HuH-7.5 (cell line): ENCODE measurements at regions not wholly inside any gene's neighbourhood (a gene's known extent, or its start where the extent isn't known, plus 50 kb on each side); places are given as distances from the start of the nearest gene placed in this dataset.
"Not testable (repeated sequence)": the region's sequence is repeated elsewhere in the genome, so short reads cannot be mapped to it uniquely, and the experiment has no call there.

ENCODE experiments used
- DNase-seq: peaks from one replicate; pipeline ENCODE4 v3.0.0; 2011; ENCODE audit warnings: low spot score

DNA sequence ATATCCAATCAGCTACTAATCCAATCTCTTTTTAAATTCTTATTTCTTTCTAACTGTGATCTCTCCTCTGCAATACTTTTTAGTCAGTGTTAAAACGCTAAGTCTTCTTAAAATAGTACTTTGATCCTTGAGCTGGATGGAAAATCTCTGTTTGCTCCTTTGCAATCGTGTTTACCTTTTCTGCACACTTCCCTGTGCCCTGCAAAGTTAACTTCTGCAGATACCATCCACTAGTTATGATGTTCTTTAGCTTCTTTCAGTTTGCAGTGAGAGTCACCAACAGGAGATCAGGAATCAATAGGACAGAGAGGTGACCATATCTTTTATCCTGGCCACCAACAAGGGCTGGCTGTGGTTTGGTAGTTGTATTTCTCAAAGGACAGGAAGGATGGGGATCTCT lies 391.5 kb downstream of the GASK1B start:
- DNase-seq = no peak

DNA sequence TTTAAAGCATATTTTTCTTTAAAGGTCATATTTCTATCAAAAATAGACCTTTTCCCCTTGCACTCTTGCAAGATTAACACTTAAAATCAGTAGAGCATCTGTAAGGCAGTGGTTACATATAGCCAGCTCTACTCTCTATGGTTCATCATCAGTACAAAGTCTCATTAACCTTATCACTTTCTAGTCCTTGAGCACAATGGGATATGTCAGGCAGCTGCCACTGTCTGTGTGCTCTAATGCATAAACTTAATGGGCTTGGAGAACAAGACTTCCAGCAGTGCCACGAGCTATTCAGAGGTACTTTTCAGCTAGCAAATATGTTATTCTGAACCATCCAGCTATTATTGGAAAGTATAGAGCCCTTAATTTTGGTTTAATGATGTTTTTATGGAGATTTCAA lies 393.7 kb downstream of the GASK1B start:
- DNase-seq = no peak

DNA sequence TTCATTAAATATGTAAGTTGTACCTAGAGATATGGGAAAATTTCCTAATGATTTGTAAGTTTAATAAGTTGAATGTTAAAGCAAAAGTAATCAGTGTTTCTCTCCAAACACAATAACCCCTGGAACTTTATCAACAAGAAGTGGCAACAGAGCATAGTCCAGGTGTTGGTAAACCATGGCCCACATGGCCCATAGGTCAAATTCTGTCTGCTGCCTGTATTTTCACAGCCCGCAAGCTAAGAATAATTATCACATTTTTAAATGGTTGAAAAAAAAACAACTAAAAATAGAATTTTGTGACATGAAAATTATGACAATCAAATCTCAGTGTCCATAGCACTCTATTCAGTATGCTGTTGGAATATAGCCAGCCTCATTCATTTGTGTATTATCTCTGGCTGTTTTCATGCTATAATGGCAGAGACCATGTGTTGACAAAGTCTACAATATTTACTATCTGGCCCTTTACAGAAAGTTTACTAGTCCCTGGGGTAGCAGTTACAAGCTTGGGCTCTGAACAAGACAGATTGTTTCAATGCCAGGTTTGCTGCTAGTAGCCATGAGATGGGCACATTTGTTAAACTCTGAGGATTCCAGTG lies 395.8 kb downstream of the GASK1B start:
- DNase-seq = no peak

DNA sequence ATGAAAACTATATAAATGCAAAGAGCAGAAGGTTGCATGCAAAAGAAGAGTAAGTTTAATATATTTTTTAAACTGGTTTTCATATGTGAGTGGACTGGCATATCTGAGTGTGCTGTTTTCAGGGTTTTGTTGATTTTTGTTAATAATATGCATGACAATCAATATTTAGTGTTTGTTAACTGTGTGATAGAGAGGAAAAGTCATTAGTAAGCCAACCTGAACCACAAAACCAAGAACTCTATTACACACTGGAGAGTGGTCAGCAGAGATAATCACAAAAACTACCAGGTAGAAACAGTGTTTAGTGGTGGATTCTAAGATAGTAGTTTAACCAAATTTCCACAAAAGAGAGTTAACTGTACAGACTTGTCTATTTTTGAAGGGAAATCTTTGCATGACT lies 396.9 kb downstream of the GASK1B start:
- no peak for DNase-seq

DNA sequence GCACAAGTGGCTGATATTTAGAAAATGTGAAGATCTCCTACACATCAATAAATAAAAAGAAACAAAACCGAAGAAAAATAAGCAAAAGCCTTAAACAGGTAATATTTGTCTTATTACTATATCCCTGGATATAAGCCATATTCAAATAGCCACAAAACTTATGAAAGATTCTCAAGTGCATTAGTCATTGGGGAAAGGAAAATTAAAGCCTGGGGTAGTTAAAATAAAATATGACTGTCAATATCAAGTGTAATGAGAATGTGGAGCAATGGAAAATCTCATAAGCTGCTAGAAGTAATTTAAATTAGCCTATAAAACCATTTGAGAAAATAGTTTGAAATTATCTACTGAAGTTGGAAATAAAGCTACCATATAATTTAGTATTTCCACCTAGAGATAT lies 399.9 kb downstream of the GASK1B start:
- no peak for DNase-seq

DNA sequence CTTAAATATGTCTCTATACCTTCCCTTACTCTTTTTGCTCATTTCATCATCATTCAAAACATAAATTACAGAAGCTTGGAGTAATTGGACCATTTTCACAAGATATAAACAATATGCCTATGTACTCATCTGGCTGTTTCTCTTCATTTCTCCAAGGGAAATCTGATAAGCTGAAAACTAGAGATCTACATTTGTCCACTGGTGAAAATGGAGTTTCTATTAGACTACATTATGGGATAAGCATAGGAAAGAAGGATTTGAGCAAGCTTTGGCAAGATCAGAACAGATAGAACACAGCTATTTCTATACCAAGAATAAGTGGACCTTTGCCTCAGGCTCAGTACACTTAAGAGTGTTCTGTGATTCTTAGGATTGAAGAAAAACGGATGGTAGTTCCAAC lies 404.4 kb downstream of the GASK1B start:
- DNase-seq = no peak

DNA sequence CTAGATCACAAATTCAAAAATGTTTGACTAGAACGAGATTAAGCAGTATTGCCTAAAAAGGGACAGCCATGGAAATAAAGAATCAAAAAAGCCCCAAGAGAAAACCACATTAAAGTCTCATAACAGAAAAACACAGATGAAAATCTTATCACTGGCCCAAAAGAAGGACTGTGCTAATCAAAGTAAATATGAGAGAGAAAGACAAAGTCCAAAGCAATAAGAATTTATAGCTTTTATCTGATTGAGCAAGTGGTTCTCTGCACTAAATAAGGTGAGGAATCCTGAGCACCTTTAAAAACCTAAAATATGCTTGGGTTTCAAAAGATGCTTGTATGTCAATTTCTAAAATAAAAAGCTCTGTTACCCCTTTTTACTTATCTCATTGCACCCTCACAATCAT lies 409.3 kb downstream of the GASK1B start:
- DNase-seq = no peak

DNA sequence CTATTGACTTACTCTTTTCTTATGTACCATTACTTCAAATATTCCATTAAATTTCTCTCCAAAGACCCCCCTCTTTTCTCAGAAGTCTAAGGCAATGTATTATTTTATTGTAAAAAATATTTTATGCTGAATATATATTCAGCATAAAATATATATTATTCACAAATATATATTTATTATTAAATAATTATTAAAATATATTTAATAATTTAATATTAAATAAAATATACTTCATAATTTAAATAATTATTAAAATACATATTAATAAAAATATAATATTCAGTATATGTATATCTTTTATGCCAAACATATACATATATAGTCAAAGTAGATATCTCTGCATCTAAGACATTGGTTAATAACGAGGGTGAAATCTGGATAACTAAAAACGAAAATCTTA lies 418.4 kb downstream of the GASK1B start:
- no peak for DNase-seq

DNA sequence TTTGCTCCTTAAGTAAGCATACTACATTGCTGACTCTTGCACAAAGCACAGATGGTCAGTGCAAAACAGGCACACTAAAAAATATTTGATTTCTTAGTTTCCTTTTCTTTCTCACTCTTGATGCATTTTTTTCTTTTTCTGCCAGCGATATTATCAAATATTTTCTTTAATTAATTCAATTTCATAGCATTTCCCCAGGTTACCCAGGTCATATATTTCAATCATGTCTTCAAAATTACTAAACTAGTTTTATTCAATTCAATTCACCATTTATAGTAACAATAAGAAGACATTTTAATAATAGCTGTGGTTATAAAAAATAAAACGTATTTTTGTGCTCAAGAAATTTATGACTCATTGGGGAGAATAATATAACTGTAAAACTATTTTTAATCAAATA lies 421.2 kb downstream of the GASK1B start:
- no peak for DNase-seq

DNA sequence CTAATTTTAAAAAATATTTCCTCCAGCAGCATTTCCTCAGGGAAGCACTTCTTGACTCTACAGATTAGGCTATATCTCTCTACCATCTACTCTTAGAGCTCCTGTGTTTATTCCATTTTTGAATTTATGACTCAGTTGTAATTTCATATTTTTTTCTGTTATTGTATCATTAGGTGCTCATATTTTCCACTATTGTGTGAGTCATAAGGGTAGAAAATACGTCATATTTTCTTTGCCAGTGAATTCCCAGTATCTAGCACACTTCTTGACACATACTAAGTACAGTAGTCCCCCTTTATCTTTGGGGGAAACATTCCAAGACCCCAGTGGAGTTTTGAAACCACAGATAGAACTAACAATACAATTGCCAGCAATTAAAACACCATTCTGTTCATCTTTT lies 431.2 kb downstream of the GASK1B start:
- no peak for DNase-seq

DNA sequence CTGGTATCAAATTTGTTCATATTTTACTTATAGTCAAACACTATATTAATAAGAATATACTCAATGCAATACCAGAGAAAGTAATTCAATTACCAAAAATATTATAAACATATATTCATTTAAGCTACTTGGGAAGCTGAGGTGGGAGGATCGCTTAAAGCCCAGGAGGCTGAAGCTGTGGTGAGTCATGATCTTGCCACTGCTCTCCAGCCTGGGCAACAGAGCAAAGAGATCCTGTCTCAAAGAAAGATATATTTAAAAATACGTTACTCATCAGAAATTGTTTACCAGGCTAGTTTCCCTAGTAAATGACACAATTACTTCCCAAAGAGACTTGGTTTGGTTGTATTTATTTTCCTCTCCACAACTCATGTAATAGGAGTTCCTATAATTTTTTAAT lies 433.6 kb downstream of the GASK1B start:
- DNase-seq = no peak

DNA sequence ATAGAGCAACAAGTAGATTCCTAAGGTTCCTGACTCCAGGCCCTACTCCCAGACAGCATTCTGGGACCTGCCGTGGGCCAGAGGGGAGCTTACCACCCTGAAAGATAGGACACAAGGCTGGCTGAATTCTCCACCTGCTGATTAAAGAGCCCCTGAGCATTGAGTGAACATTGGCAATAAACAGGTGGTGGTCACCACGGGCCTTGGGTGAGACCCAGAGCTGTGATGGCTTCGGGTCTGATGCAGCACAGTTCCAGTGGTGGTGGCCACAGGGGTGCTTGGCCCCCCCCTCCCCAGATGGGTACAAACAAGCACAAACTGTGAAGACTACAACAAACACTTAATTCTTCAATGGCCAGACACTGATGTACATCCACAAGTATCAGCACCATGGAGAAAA lies 444.6 kb downstream of the GASK1B start:
- DNase-seq = no peak

DNA sequence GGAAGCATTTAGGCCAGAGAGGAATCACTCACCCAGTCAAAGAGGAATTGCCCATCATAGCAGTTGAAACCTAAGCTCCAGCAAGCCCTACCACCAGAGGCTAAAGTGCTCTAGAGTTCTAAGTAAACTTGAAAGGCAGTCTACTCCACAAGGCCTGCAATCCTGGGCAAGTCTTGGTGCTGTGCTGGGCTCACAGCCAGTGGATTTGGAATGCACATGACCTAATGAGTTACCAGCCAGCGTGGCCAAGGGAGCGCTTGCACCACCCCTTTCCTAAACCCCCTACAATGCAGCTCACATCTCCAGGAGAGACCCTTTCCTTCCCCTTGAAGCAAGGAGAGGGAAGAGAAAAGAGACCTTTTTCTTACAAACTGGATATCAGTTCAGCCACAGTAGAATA lies 445.7 kb downstream of the GASK1B start:
- no peak for DNase-seq

DNA sequence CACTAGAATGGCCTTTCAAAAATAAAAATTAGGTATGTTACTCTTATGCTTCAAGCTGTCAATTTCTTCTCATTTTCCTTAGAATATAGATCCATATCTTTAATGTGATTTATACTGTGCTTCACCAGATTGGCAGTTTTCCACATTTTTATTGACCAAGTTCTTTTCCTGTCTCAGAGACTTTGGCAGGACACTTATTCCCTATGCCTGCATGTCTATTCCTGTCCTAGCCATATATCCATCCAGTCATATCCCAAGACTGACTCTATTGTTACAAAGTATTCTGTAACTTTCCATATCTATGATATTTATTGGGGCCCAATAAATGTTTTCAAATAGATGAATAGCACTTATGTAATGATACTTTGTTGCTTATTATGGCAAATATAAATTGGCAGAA lies 450.7 kb downstream of the GASK1B start:
- DNase-seq = no peak

DNA sequence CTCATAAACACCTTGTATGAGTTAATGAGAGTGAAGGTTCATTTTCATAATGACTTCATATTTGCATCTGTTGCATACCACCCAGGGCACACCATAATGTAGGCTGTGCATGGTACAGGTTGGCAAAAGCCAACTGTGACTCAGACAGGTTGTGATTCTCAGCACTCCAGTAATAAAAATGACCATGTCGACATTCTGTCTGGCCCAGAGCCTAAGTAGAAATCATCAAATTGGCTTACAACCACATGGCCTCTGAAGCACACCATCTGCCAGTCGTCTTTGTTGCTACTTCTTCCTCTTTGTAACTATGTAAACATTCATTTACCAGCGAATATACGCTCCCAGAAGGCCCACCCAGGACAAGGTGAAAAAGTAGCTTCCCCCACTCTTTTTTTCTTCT lies 459.5 kb downstream of the GASK1B start:
- no peak for DNase-seq

DNA sequence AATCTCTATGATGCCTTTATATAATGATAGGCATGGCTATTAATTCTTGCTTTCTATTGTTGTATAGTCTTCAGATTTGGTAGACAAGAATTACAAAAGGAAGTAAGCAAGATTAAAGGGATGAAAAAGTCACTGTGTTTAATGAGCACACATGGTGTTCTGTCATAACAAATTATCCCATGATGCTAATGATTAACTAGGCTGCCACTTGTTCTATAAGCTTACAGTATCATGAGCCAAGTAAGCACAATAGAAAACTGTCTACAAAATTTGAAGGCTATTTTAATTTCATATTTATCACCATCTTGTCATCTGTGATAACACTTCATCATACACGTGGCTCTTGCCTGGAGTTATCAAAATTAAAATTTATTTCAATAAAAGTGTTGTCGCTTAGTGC lies 466.7 kb downstream of the GASK1B start:
- DNase-seq = no peak

DNA sequence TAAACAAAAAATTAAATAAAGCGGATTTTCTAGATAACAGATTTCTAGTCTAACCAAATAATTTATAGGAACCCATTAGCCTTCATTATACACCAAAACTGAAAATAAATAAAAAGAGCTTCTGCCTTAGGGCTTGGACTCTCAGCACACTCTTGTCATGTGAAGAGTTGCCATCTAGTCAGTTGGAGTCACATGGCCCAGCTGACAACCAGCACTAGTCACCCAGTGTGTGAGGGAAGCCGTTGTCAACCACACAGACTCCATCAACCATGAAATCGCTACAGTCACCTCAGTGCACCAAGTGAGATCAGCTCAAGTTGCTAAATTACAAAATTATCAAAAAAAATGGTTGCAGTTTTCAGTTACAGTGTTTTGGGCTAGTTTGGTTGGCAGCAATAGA lies 470.0 kb downstream of the GASK1B start:
- DNase-seq = no peak

DNA sequence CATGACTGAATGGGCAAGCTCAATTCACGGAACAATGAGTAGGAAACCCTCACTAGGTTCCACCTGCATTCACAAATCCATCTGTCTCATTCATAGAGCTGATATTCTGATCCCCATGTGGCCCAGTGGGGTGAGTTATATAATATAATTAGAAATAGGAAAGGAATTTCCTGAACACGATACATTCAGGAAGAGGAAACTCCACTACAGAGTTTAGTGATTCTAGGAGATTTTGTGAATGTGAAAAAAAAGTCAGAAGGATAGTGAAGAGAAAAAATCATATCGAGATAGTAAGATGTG lies 471.2 kb downstream of the GASK1B start:
- DNase-seq = no peak

DNA sequence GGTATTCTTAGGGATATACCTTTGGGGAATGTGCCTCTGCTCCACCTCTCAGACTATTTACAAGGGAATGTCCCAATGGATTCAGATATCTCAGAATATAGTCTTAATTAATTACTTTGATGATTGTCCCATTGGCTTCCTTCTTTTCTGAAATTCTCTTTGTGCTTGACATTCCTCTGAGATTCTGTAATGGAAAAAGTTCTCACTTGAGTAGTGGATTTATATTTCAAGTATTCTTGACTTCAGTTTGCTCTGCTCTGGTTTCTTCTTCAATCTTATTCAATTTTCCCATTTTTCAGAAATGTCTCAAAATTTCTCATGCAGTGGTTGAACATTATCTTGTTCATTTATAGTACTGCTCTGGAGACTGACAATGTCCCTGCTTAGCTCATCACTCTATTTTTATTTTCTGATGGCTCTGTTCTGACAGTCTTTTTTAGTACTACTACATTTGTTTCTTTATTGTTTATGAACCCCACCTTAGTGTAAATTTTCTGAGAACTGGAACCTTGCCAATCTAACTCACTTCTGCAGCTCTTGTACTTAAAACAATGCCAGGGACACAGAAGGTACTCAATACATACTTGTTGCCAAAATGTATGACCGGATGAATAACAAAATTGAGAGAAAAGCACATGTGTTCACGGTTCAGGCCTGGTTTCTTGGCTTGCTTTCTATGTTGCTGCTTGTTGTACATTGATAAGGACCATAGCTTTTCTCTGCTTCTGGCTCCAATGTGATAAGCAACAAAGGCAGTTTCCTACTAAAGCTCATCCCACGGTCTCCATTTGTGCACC lies 471.7 kb downstream of the GASK1B start:
- DNase-seq = no peak

DNA sequence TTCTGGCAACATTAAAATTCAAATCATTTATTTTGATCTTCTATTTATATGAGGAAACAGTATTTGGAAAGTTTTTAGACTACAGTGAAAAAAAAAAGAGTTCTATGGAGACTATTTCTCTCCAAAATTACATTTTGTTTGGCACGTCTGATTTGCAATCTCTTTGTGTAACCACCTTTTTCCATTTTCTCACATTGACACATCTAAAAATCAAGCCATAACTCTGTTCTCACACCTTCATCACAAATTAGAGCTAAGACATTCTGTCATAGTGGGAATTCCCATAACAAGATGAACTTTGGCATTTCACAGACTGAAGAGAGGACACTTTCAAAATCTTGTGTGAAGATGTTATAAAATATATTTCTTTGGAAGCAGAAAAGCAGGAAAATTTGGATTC lies 468.9 kb downstream of the GRIA2 start:
- DNase-seq = no peak

DNA sequence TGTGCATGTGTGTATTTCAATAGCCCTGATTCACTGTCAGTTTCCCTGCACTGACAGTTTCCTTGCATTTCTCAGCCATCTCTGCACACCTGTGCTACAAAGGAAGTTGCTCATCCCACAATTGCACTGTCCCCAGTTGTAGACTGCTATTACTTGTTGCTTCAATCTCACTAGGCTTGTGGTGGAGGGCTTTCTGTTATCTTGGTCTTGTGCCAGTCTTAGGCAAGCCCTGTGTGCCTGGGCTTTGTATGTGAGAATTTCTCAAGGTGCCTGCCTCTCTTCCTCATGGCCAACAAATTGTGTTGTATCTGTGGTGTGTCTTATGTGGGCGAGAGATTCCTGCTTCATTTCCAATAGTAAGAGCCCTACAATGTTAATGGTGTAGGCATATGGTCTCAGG lies 467.4 kb downstream of the GRIA2 start:
- no peak for DNase-seq

DNA sequence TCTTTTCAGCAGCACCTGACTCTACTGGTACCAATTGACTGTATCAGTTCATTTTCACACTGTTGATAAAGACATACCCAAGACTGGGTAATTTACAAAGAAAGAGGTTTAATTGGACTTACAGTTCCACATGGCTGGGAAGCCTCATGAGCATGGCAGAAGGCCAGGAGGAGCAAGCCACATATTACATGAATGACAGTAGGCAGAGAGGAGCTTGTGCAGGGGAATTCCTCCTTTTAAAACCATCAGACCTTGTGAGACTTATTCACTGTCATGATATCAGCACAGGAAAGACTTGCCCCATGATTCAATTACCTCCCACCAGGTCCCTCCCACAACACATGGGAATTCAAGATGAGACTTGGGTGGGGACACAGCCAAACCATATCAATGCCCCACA lies 458.8 kb downstream of the GRIA2 start:
- DNase-seq = not testable (repeated sequence)

DNA sequence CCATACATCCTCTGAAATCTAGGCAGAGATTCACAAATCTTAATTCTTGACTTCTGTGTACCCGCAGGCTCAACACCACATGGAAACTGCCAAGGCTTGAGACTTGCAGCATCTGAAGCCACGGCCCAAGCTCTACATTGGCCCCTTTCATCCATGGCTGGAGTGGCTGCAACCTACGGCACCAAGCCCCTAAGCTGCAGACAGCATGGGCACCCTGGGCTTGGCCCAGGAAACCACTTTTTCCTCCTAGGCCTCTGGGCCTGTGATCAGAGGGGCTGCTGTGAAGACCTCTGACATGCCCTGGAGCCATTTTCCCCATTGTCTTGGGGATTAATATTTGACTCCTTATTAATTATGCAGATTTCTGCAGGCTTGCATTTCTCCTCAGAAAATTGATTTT lies 457.9 kb downstream of the GRIA2 start:
- DNase-seq = no peak

DNA sequence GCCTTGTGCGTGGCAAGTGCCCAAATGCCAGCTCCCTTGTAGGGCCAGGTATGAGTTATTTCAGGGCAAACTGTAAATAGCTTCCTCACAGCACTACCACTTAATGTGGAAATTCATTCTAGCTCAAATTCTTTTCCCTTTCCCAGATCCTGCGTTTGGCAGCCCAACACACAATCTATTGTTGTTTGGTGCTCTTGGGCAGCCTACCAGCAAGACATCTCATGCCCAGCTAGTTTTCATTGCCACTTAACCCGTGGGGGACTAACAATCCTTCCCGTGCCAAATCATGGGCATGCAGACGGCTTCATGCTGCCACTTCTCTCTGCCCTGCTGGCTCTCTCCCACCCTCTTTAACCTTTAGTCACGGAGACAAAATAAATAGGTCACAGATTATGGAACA lies 454.2 kb downstream of the GRIA2 start:
- DNase-seq = no peak
